KMS-11 (cell line): ENCODE measurements at regions not wholly inside any gene's neighbourhood (a gene's known extent, or its start where the extent isn't known, plus 50 kb on each side); places are given as distances from the start of the nearest gene placed in this dataset.
"Not testable (repeated sequence)": the region's sequence is repeated elsewhere in the genome, so short reads cannot be mapped to it uniquely, and the experiment has no call there.

ENCODE experiments used
- H2AFZ ChIP-seq: fragments of 200-600 bp; sonication (generic); 2 replicates; pipeline ENCODE4 v1.6.1; 2016; ENCODE audit warnings: antibody characterized with exemption, mixed run types, low read depth
- H3K27ac ChIP-seq: fragments of 200-600 bp; sonication (generic); 2 replicates; pipeline ENCODE4 v1.6.1; 2016; ENCODE audit warnings: mild to moderate bottlenecking, mixed run types
- H3K27me3 ChIP-seq: fragments of 200-600 bp; sonication (generic); 2 replicates; pipeline ENCODE4 v1.6.1; 2017; ENCODE audit warnings: mild to moderate bottlenecking, low read depth, mixed run types, moderate library complexity; ENCODE audit not compliant: insufficient read depth
- H3K36me3 ChIP-seq: fragments of 200-600 bp; sonication (generic); 2 replicates; pipeline ENCODE4 v1.6.1; 2017; ENCODE audit warnings: mild to moderate bottlenecking, mixed run types; ENCODE audit not compliant: insufficient read depth
- H3K4me1 ChIP-seq: fragments of 200-600 bp; sonication (generic); 2 replicates; pipeline ENCODE4 v1.6.1; 2016; ENCODE audit warnings: mild to moderate bottlenecking, low read depth, mixed run types; ENCODE audit not compliant: poor library complexity, severe bottlenecking
- H3K4me2 ChIP-seq: fragments of 200-600 bp; sonication (generic); 2 replicates; pipeline ENCODE4 v1.7.0; 2016; ENCODE audit warnings: mild to moderate bottlenecking, mixed run types
- H3K4me3 ChIP-seq: fragments of 200-600 bp; sonication (generic); IDR thresholded peaks from 2 replicates; pipeline ENCODE4 v1.6.1; 2017; ENCODE audit warnings: low read depth, low read length, mixed read lengths; ENCODE audit not compliant: insufficient read depth
- H3K79me2 ChIP-seq: fragments of 200-600 bp; sonication (generic); 2 replicates; pipeline ENCODE4 v1.6.1; 2016; ENCODE audit warnings: low read depth, mixed run types; ENCODE audit not compliant: insufficient read depth
- H3K9ac ChIP-seq: fragments of 200-600 bp; sonication (generic); 2 replicates; pipeline ENCODE4 v1.6.1; 2016; ENCODE audit warnings: mild to moderate bottlenecking, mixed run types
- H4K20me1 ChIP-seq: fragments of 200-600 bp; sonication (generic); 2 replicates; pipeline ENCODE4 v1.6.1; 2016; ENCODE audit warnings: mild to moderate bottlenecking, mixed run types; ENCODE audit not compliant: insufficient read depth
- CTCF ChIP-seq: fragments of 200-600 bp; sonication (generic); conservative IDR thresholded peaks from 2 replicates; pipeline ENCODE4 v1.6.1; 2017; ENCODE audit warnings: low read depth, mild to moderate bottlenecking, antibody characterized with exemption, low read length, moderate library complexity, mixed read lengths

GRCh38 chr4:126183206-126183605 is 868.5 kb downstream of the FAT4 start:
- Histone ChIP-seq H3K27me3 (no peaks in the 10 kb centered on the region), H3K36me3 (no peaks in the 10 kb centered on the region), H3K4me3 (no peak overlapping the region), H3K4me2 (no peak overlapping the region), H4K20me1 (no peaks in the 10 kb centered on the region), H3K79me2 (no peaks in the 10 kb centered on the region), H3K4me1 (no peaks in the 10 kb centered on the region), H3K27ac (no peak overlapping the region), H2AFZ (no peak overlapping the region), H3K9ac (no peak overlapping the region)
- TF ChIP-seq CTCF = no peak

GRCh38 chr4:126191536-126191935 is 876.8 kb downstream of the FAT4 start:
- H3K27ac ChIP-seq = no peak overlapping the region
- H3K27me3 ChIP-seq = no peaks in the 10 kb centered on the region
- H3K9ac ChIP-seq = no peak overlapping the region
- no peak overlapping the region for H2AFZ ChIP-seq
- H3K36me3 ChIP-seq = no peaks in the 10 kb centered on the region
- H3K4me1 ChIP-seq = no peaks in the 10 kb centered on the region
- H3K79me2 ChIP-seq = no peaks in the 10 kb centered on the region
- TF ChIP-seq CTCF = no peak
- no peaks in the 10 kb centered on the region for H4K20me1 ChIP-seq
- no peak overlapping the region for H3K4me2 ChIP-seq
- H3K4me3 ChIP-seq = no peak overlapping the region

GRCh38 chr4:126192506-126192905 is 877.8 kb downstream of the FAT4 start:
- no peak overlapping the region for H3K4me3 ChIP-seq
- H3K27me3 ChIP-seq = no peaks in the 10 kb centered on the region
- no peak overlapping the region for H3K27ac ChIP-seq
- no peaks in the 10 kb centered on the region for H3K4me1 ChIP-seq
- H3K36me3 ChIP-seq = no peaks in the 10 kb centered on the region
- no peak for TF ChIP-seq CTCF
- no peak overlapping the region for H3K9ac ChIP-seq
- no peak overlapping the region for H3K4me2 ChIP-seq
- H3K79me2 ChIP-seq = no peaks in the 10 kb centered on the region
- no peaks in the 10 kb centered on the region for H4K20me1 ChIP-seq
- H2AFZ ChIP-seq = no peak overlapping the region

- not testable (repeated sequence) for H3K9ac ChIP-seq, H3K4me1 ChIP-seq, H3K79me2 ChIP-seq, H3K27ac ChIP-seq, H4K20me1 ChIP-seq, H3K4me2 ChIP-seq, H3K36me3 ChIP-seq, H3K27me3 ChIP-seq, H3K4me3 ChIP-seq, H2AFZ ChIP-seq
These were observed 886.7 kb downstream of the FAT4 start for GRCh38 chr4:126201251-126202138.

- no peak for TF ChIP-seq CTCF
- Histone ChIP-seq H3K4me1 (no peaks in the 10 kb centered on the region), H3K79me2 (no peaks in the 10 kb centered on the region), H3K4me2 (no peak overlapping the region), H4K20me1 (no peaks in the 10 kb centered on the region), H3K36me3 (no peaks in the 10 kb centered on the region), H3K27ac (no peak overlapping the region), H3K9ac (no peak overlapping the region), H3K27me3 (no peaks in the 10 kb centered on the region), H2AFZ (no peak overlapping the region), H3K4me3 (no peak overlapping the region)
These were observed 887.5 kb downstream of the FAT4 start for GRCh38 chr4:126202226-126202625.
